ENCODE measurements at regions not wholly inside any gene's neighbourhood (a gene's known extent, or its start where the extent isn't known, plus 50 kb on each side); places are given as distances from the start of the nearest gene placed in this dataset.

DNA sequence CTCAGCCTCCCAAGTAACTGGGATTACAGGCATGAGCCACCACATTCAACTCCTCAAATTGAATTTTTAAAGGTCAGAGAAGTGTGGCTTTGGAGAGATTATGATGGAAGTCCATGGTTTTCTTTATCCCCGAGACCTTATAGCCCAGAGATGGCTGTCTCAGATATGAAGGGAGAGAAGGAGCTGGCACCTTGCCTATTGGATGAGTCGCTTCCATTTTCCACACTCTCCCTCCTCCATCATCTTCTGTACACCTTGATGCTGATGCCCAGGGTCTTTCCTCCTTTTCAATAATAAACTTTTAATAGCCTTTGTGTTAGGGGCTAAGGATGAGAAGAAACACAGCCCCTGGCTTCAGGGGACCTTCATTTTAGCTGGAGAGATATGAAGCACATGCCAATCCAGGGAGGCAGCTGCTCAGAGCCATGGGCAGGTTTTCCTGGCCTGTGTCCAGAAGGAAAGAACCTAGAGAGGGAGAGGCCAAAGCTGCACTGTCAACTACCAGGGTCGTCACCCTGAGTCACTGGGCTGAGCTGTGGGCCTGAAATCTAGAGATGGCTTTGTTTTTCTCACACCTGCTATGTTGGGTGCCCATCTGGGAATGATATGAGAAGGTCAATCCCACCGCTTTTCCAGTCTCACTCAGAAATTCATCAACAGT is 146.0 kb upstream of the SERTAD2 start:
- DNase-seq (ENCODE audit: low read depth in 1 of 2, low spot score in 2 of 2) (no peak), FAIRE-seq (no peak)
- no peak overlapping the region for H4K5ac ChIP-seq (ENCODE audit: insufficient read length, low read depth, low read length)
- no peaks in the 10 kb centered on the region for H3K9me3 ChIP-seq (ENCODE audit: insufficient read depth in 2 of 2, low read depth in 1 of 2, low read length in 1 of 2)
- no peak overlapping the region for H3K23ac ChIP-seq (ENCODE audit: insufficient read length)
- no peaks in the 10 kb centered on the region; a peak in 2 of 7 replicates for H3K27me3 ChIP-seq (replicated peaks in 1 of 4; ENCODE audit: control insufficient read depth in 3 of 4, extremely low read depth in 1 of 4, insufficient read depth in 3 of 4, low read length in 3 of 4)
- no peaks in the 10 kb centered on the region for H3K36me3 ChIP-seq (ENCODE audit: control insufficient read depth in 2 of 4, insufficient read depth in 4 of 4, low read length in 3 of 4)
- no peak overlapping the region for H3K27ac ChIP-seq (ENCODE audit: low read depth, low read length)
- POLR2A ChIA-PET (ENCODE audit: partially characterized antibody) = no interaction called here
- no peak overlapping the region for H3K4me2 ChIP-seq (ENCODE audit: insufficient read depth in 1 of 2, low read depth in 2 of 2, low read length in 2 of 2)
- H4K8ac ChIP-seq (ENCODE audit: extremely low read depth, insufficient read depth, low read length) = no peak overlapping the region
- no peak overlapping the region for H3K18ac ChIP-seq (ENCODE audit: extremely low read depth, low read length)
- no peak overlapping the region for H3K4ac ChIP-seq (replicated peaks; ENCODE audit: insufficient read length, low read depth, low read length)
- H3K79me1 ChIP-seq (ENCODE audit: low read depth, low read length) = no peaks in the 10 kb centered on the region
- no peak overlapping the region for H2BK5ac ChIP-seq (ENCODE audit: low read depth, low read length)
- CTCF ChIA-PET (ENCODE audit: partially characterized antibody) = interaction anchor here (1.1 kb wide), 1 partner anchor 30 kb away, joined by 3 read pairs; no protein-coding TSS in a partner anchor
- no peak overlapping the region for H2BK20ac ChIP-seq (ENCODE audit: low read length)
- H4K91ac ChIP-seq (replicated peaks; ENCODE audit: insufficient read length, low read length) = no peak overlapping the region
- no peak overlapping the region for H2BK15ac ChIP-seq (ENCODE audit: low read length)
- no peaks in the 10 kb centered on the region for H4K20me1 ChIP-seq (replicated peaks in 1 of 2; ENCODE audit: control insufficient read depth in 1 of 2, insufficient read depth in 2 of 2, low read length in 2 of 2)
- no peak overlapping the region for H2AK5ac ChIP-seq (ENCODE audit: low read depth, low read length)
- WGBS, 2 experiments (ENCODE audit: extremely low coverage in 1 of 2, insufficient coverage in 1 of 2, insufficient read length in 1 of 2, insufficient replicate concordance in 2 of 2, low coverage in 1 of 2, low lambda C conversion rate in 2 of 2, missing lambda C conversion rate in 1 of 2) = 90% methylated on average over 4 of the region's 4 CpGs; no CpG with 5 or more reads in 1 of the 2 experiments
- TF ChIP-seq HDAC2 (IDR thresholded peaks at IDR 0.05; ENCODE audit: borderline replicate concordance in 1 of 2, low read depth in 2 of 2, low read length in 2 of 2) (no peak), EZH2 (IDR thresholded peaks at IDR 0.05; ENCODE audit: low read depth, low read length, severe bottlenecking) (no peak), JUN (IDR thresholded peaks at IDR 0.05; ENCODE audit: low read depth, low read length) (no peak), TBP (IDR thresholded peaks at IDR 0.05; ENCODE audit: low read depth, low read length) (no peak), CBX5 (IDR thresholded peaks at IDR 0.05; ENCODE audit: low read depth, low read length) (no peak), RAD21 (IDR thresholded peaks at IDR 0.05 in 1 of 2, conservative IDR thresholded peaks at IDR 0.05 in 1 of 2; ENCODE audit: low read depth in 2 of 2, low read length in 2 of 2) (no peak), ASH2L (IDR thresholded peaks at IDR 0.05; ENCODE audit: low read length) (no peak), CBX8 (IDR thresholded peaks at IDR 0.05; ENCODE audit: borderline replicate concordance, low read depth, low read length) (no peak), SP2 (IDR thresholded peaks at IDR 0.05; ENCODE audit: low read length) (no peak), SIRT6 (IDR thresholded peaks at IDR 0.05; ENCODE audit: low read length) (no peak), CHD1 (IDR thresholded peaks at IDR 0.05; ENCODE audit: low read depth, low read length) (no peak)
- no peak overlapping the region for H2BK120ac ChIP-seq (replicated peaks; ENCODE audit: low read depth, low read length)
- no peaks in the 10 kb centered on the region for H3K79me2 ChIP-seq (ENCODE audit: control insufficient read depth in 1 of 2, insufficient read depth in 2 of 2, low read length in 2 of 2)
- H3K4me3 ChIP-seq (ENCODE audit: extremely low read depth in 1 of 4, insufficient read depth in 2 of 4, low read depth in 3 of 4, low read length in 4 of 4) = no peak overlapping the region
- no peak overlapping the region for H3K9ac ChIP-seq (replicated peaks in 1 of 4; ENCODE audit: extremely low read depth in 1 of 4, low read depth in 3 of 4, low read length in 3 of 4)
- no peak overlapping the region for H2BK12ac ChIP-seq (ENCODE audit: low read depth, low read length)
- no peak overlapping the region for H2AFZ ChIP-seq (ENCODE audit: low read length)
- H3K14ac ChIP-seq (ENCODE audit: insufficient read length) = no peak overlapping the region
- H3K56ac ChIP-seq (replicated peaks; ENCODE audit: insufficient read length, low read depth, low read length) = no peak overlapping the region
- no peaks in the 10 kb centered on the region for H3K23me2 ChIP-seq (ENCODE audit: low read depth, low read length)
- H3K4me1 ChIP-seq (replicated peaks in 1 of 4; ENCODE audit: control insufficient read depth in 3 of 4, insufficient read depth in 4 of 4, low read length in 3 of 4) = peaks cover 0 to 4% (median 0%) of the 10 kb centered on the region in 4 experiments; a peak in 1 of 7 replicates

Measured in H1 (cell line).